Fibroblast of mammary gland (primary cell): ENCODE measurements at regions not wholly inside any gene's neighbourhood (a gene's known extent, or its start where the extent isn't known, plus 50 kb on each side); places are given as distances from the start of the nearest gene placed in this dataset.
A peak's percentile ranks its signal among the peaks of the same experiment; 100 is the strongest.

Experiments used
- DNase-seq: peaks from one replicate; pipeline ENCODE4 v3.0.0-alpha.2; 2010; ENCODE audit warnings: low read depth
- H3K4me3 ChIP-seq: 2 replicates; pipeline ENCODE4 v1.5.1; 2011; ENCODE audit warnings: low read depth, mild to moderate bottlenecking, low read length, moderate library complexity; ENCODE audit not compliant: control insufficient read depth
- TF ChIP-seq, protein P1 (sequence below): conservative IDR thresholded peaks from 2 replicates; pipeline ENCODE4 v1.5.1; 2011; ENCODE audit warnings: low read depth, low read length, inconsistent platforms; ENCODE audit not compliant: control insufficient read depth, insufficient read depth

DNA sequence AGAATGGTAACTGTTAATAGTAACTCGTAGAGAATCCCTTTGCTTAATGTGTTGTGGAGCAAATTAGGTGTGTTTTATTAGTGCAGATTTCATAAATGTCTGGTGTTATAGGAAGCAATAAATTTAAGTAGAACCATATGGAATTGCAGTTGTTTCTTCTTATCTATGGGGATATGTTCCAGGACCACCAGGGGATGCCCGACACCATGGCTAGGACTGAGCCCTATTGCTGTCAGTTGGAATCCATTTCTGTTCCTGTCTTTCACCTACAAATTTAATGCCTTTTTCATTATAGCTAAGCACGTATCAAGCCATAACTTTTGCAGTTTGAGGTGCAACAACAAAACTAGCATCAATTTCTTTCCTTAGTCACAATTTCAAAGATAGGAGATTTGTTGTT, 72.5 kb downstream of the DDIT4L start:
- TF ChIP-seq, protein P1, sequence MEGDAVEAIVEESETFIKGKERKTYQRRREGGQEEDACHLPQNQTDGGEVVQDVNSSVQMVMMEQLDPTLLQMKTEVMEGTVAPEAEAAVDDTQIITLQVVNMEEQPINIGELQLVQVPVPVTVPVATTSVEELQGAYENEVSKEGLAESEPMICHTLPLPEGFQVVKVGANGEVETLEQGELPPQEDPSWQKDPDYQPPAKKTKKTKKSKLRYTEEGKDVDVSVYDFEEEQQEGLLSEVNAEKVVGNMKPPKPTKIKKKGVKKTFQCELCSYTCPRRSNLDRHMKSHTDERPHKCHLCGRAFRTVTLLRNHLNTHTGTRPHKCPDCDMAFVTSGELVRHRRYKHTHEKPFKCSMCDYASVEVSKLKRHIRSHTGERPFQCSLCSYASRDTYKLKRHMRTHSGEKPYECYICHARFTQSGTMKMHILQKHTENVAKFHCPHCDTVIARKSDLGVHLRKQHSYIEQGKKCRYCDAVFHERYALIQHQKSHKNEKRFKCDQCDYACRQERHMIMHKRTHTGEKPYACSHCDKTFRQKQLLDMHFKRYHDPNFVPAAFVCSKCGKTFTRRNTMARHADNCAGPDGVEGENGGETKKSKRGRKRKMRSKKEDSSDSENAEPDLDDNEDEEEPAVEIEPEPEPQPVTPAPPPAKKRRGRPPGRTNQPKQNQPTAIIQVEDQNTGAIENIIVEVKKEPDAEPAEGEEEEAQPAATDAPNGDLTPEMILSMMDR: peak; percentile 9
- DNase-seq: no peak
- no peak overlapping the region for H3K4me3 ChIP-seq

GRCh38 chr4:100114909-100115308, 75.4 kb downstream of the DDIT4L start:
- TF ChIP-seq, protein P1: no peak
- H3K4me3 ChIP-seq: no peak overlapping the region
- no peak for DNase-seq

- TF ChIP-seq, protein P1: no peak
- H3K4me3 ChIP-seq: no peak overlapping the region
- no peak for DNase-seq
Measured at GRCh38 chr4:100113732-100114131, 76.5 kb downstream of the DDIT4L start.

- H3K4me3 ChIP-seq: no peak overlapping the region
- DNase-seq: no peak
- TF ChIP-seq, protein P1: no peak
Measured at GRCh38 chr4:100113096-100113495, 77.2 kb downstream of the DDIT4L start.

DNA sequence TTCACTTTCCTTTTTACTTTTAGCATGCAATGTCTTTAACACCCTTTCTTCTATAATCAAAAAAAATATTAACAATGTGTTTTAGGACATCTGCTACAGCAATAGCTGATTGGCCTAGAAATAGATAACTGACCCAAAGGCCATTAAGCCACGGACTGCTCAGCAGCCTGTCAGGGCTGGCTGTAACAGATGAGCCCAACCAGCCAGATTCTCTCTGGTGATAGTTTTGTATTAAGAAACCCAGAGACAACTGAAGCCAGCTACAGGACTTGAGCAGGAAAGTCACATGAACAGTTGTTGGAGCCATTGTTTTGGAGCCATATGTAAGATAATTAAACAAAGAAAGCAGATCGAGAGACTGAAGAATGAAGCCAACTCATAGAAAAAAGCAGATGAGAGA, 80.3 kb downstream of the DDIT4L start:
- no peak overlapping the region for H3K4me3 ChIP-seq
- DNase-seq: no peak
- TF ChIP-seq, protein P1: no peak

- no peak overlapping the region for H3K4me3 ChIP-seq
- TF ChIP-seq, protein P1: no peak
- DNase-seq: no peak
Measured at GRCh38 chr4:100108869-100109268, 81.4 kb downstream of the DDIT4L start.

DNA sequence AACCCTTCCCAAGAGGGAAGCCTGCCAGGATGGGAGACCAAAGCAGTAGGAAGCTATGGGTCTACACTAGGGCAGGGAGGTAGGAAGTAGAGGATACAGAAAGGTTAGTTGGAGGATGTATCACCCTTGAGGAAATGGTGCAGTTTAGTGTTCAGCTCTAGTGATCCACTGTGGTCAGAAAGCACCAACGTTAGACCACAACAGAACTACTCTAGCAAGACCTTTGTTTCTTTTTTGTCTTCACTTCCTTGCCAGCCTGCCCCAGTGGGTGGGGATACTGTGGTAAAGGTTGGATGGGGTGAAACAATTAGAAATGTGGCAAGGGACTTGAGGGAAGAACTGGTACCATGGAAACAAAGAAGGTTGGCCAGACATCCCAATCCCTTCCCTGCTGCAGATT, 83.3 kb downstream of the DDIT4L start:
- TF ChIP-seq, protein P1: no peak
- no peak for DNase-seq
- H3K4me3 ChIP-seq: no peak overlapping the region
